Heart left ventricle (tissue), 13 donors: ENCODE measurements at regions not wholly inside any gene's neighbourhood (a gene's known extent, or its start where the extent isn't known, plus 50 kb on each side); places are given as distances from the start of the nearest gene placed in this dataset.

Source experiments
- POLR2A ChIP-seq, 2 donors: fragments of 450-650 bp; IDR thresholded peaks; one replicate each; pipeline ENCODE4 v1.6.1; 2017; ENCODE audit warnings: antibody characterized with exemption in 2 of 2, mild to moderate bottlenecking in 2 of 2, moderate library complexity in 2 of 2
- TF ChIP-seq, protein P1 (sequence below), 12 donors: fragments of 200-600 bp; sonication (generic) in 4 of 12; IDR thresholded peaks; one replicate each; pipeline versions ENCODE4 v1.5.0 to v1.8.0; 2018 to 2022; ENCODE audit warnings: antibody characterized with exemption in 12 of 12, mild to moderate bottlenecking in 5 of 12
- donor health status: ischemic (EF 13 %, LVEDD 7.1; RV severe dilation, severe dysfunction).
- donor health status: DM: no; HTN: yes; CAD: no.
- donor health status: DM: no; HTN: no; CAD: no.
- donor health status: ischemic (EF 25% LVEDD 6.9; RV normal size, moderate dysfunction).
- donor health status: ischemic (EF 25% LVEDD 5.7; RV mildly dilated, moderate dysfunction).
- donor health status: ischemic (EF 35%, LVEDD 5.7; RV mildly dilated, moderate dysfunction).
- donor health status: nonischemic (EF 11% LVEDD 7.7; RV severe dilation, severe dysfunction).
- donor health status: DM: yes; HTN: yes; CAD: no.
- donor health status: PGD.
- donor health status: ischemic (EF 29% LVEDD 5.4; RV normal size, mild dysfunction).
- donor health status: nonischemic (EF 23%, LVEDD 6.1; RV moderate dilation, normal function).

DNA sequence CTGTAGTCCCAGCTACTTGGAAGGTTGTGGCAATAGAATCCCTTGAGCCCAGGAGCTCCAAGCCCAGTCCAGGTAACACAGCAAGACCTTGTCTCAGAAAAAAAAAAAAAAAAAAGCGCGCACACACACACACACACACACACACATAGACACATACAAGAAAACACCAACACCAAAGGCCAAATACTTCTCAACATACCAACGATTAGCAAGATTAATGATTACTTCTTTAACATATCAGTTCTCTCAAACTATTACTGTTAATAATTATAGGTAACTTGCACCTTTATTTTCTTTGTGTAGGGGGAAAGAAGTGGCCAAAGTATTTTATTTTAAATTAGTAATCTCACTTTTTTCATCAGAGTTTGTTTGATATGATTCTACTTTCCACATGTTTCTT, 289.5 kb upstream of the ADGRL2 start:
- TF ChIP-seq, protein P1, sequence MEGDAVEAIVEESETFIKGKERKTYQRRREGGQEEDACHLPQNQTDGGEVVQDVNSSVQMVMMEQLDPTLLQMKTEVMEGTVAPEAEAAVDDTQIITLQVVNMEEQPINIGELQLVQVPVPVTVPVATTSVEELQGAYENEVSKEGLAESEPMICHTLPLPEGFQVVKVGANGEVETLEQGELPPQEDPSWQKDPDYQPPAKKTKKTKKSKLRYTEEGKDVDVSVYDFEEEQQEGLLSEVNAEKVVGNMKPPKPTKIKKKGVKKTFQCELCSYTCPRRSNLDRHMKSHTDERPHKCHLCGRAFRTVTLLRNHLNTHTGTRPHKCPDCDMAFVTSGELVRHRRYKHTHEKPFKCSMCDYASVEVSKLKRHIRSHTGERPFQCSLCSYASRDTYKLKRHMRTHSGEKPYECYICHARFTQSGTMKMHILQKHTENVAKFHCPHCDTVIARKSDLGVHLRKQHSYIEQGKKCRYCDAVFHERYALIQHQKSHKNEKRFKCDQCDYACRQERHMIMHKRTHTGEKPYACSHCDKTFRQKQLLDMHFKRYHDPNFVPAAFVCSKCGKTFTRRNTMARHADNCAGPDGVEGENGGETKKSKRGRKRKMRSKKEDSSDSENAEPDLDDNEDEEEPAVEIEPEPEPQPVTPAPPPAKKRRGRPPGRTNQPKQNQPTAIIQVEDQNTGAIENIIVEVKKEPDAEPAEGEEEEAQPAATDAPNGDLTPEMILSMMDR (IDR thresholded peaks at IDR 0.05) = no peak
- no peak for TF ChIP-seq POLR2A (IDR thresholded peaks at IDR 0.05)
